ENCODE measurements at regions not wholly inside any gene's neighbourhood (a gene's known extent, or its start where the extent isn't known, plus 50 kb on each side); places are given as distances from the start of the nearest gene placed in this dataset.

GRCh38 chr5:2156358-2157059, 273.8 kb upstream of the IRX4 start:
- no peak for TF ChIP-seq CTCF (IDR thresholded peaks at IDR 0.05)
- TF ChIP-seq EP300 (IDR thresholded peaks at IDR 0.05) = no peak
- TF ChIP-seq POLR2A (IDR thresholded peaks at IDR 0.05) = no peak

All from ovary (tissue), 3 donors.